Activated CD4-positive, CD25-positive, alpha-beta regulatory T cell treated with anti-CD3 and anti-CD28 coated beads, Interleukin-2, amount 50 U/mL, for 16 hours (primary cell): ENCODE measurements at regions not wholly inside any gene's neighbourhood (a gene's known extent, or its start where the extent isn't known, plus 50 kb on each side); places are given as distances from the start of the nearest gene placed in this dataset.
"Not testable (repeated sequence)": the region's sequence is repeated elsewhere in the genome, so short reads cannot be mapped to it uniquely, and the experiment has no call there.

Experiments used
- DNase-seq: peaks from one replicate; pipeline ENCODE4 v3.0.0-alpha.2; 2020; ENCODE audit warnings: low read depth, low spot score

- no peak for DNase-seq
These were observed 233.1 kb downstream of the GADD45G start for GRCh38 chr9:89837934-89838310.

- DNase-seq = no peak
These were observed 233.8 kb downstream of the GADD45G start for GRCh38 chr9:89838621-89839020.

GRCh38 chr9:89839449-89839848 lies 234.6 kb downstream of the GADD45G start:
- no peak for DNase-seq

GRCh38 chr9:89839952-89840351 lies 235.1 kb downstream of the GADD45G start:
- DNase-seq = no peak

GRCh38 chr9:89841456-89841855 lies 236.6 kb downstream of the GADD45G start:
- no peak for DNase-seq

- DNase-seq = no peak
These were observed 237.5 kb downstream of the GADD45G start for GRCh38 chr9:89842267-89842768.

DNA sequence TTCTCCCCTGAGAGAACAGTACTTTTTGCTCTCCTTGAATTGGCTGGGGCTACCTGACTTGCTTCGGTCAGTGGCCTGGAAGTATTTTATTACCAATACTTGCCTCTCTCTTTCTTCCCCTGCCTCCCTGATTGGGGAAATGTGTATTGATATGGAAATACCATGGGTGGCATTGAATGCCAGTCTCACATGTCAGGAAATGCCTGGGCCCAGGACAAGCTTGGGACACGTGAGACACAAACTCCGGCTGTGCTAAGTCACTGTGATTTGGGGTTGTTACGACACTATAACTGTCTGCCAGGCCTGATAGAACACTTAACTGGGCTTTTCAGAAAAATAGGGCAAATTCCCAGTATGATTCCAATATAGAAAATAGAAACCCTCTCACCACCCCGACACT lies 238.3 kb downstream of the GADD45G start:
- no peak for DNase-seq

DNA sequence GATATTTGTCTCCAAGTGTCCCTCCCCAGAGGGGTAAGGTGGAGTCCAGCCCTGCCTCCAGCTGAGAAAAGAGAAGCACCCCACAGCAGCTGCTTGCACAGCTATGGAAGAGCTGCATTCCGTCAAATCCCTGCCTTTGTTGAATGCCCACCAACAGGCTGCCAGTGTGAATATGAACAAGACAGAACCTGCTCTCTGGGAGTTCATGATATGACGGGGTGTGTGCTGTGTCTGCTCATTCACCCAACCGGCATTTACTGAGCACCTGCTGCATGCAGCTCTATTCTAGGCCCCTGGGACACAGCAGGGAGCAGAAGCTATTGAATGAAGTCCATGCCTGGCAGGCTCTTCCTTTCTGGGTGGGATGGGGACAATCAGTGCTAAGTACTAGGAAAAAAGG lies 238.8 kb downstream of the GADD45G start:
- no peak for DNase-seq

DNA sequence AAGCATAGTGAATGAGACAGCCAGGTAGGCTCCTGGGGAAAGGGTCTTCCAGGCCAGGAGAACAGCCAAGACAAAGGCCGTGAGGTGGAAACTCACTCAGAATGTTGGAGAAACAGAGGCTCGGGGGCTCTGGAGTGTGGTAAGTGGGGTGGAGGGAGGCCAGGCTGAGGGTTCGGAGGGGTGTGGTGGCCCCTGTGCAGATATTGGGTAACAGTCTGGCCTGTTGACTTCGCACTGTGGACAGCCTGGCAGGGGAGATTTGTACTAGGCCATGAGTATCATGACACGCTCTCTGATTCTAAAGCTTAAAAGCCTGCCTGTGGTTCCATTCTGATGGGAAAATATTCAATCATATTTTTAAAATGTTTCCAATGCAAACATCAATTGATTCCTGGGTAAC lies 239.3 kb downstream of the GADD45G start:
- DNase-seq = no peak

GRCh38 chr9:89844535-89844934 lies 239.7 kb downstream of the GADD45G start:
- DNase-seq = no peak

GRCh38 chr9:89845321-89845720 lies 240.5 kb downstream of the GADD45G start:
- no peak for DNase-seq

- no peak for DNase-seq
These were observed 241.1 kb downstream of the GADD45G start for GRCh38 chr9:89845862-89846261.

- DNase-seq = no peak
These were observed 243.5 kb downstream of the GADD45G start for GRCh38 chr9:89848060-89849040.

DNA sequence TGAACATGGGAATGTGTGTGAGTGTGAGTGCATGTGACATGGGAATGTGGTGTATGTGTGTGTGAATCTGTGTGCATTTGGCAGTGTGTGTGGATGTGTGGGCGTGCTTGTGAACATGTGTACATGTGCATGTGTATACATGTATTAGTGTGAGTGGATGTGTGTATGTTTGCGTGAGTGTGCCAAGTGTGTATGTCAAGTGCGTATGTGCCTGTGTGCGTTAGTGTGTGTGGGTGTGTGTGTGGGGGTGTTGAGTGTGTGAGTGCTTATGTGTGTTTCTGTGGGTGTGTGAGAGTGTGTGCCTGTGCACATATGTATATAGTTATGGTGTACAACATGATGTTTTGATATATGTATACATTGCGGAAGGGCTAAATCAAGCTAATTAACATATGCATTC lies 244.3 kb downstream of the GADD45G start:
- no peak for DNase-seq

DNA sequence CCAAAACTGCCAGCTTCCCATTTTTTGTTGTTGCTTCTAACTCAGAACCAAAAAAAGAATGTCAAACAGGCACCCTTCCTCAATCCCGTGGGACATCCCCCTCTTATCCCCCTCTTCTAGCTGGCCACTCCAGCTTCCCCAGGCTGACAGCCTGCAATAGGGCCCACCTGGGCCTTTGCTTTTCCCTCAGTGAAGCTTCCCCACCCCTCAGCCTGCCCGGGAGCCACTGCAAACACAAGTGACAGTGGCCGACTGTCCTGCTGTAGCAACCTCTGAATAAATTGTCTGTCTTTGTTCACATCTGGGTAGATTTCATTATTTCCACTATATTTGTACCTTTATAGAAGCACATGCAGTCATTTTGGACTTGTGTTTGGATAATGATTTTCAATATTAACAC lies 245.3 kb downstream of the GADD45G start:
- DNase-seq = no peak

DNA sequence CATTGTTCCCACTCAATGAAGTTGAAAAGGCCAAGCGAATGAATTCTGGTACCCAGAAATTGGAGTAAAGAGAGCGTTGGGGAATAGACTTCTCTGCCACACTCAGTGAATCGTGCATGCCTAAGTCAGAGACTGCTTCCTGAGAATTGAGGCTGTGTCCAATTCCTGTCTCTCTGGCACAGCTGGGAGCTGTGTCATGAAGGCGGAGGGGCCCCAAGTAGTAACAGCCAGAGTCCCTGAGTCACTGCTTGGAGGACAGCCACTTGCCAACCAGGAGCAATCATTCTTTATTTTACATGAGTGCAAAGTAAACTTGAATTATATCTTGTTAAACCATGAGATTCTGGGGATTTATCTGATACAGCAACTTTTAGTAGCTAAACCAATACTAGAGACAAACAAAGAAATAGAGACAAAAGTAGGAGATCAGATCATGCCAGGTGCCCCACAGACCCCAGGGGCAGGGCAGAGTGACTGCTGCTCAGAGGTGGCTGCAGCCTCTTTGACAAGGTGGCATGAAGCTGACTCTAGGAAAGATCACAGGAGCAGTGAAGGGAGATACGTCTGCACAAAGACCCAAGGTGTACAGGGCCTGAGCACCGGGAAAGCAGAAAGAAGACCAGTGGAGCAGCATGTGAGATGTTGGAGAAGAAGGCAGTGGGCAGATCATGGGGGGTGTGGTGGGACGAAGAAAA lies 246.0 kb downstream of the GADD45G start:
- no peak for DNase-seq

GRCh38 chr9:89853161-89853560 lies 248.3 kb downstream of the GADD45G start:
- no peak for DNase-seq

GRCh38 chr9:89853931-89854330 lies 249.1 kb downstream of the GADD45G start:
- no peak for DNase-seq

- DNase-seq = no peak
These were observed 250.1 kb downstream of the GADD45G start for GRCh38 chr9:89854715-89855475.

DNA sequence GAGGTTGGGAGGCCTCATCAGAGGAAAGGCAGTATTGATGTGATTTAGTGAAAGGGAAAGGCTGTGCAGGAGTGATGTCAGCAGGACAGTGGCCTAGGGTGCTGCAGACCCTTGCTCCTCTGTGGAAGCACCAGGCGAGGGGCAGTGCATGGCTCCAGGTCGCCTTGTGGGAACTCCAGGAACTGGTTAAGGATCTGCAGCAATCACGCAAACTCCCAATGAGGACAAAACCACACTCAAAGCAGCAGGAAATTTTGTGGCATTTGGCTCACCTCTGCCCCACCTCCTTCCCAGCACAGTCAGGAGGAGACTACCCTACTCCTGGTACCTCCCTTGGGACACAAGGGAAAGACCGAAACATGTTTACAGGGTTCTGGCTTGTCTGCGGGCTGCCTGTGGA lies 251.5 kb downstream of the GADD45G start:
- DNase-seq = not testable (repeated sequence)

GRCh38 chr9:89856950-89857349 lies 252.1 kb downstream of the GADD45G start:
- DNase-seq = not testable (repeated sequence)

GRCh38 chr9:89859842-89860241 lies 255.0 kb downstream of the GADD45G start:
- not testable (repeated sequence) for DNase-seq
